ENCODE measurements at regions not wholly inside any gene's neighbourhood (a gene's known extent, or its start where the extent isn't known, plus 50 kb on each side); places are given as distances from the start of the nearest gene placed in this dataset.

GRCh38 chr9:131809941-131810344, 70.1 kb upstream of the RAPGEF1 start:
- Mint-ChIP-seq H3K9me3 (no peaks in the 10 kb centered on the region), H3K27ac (no peak overlapping the region), H3K27me3 (ENCODE audit: insufficient read depth) (peaks cover 52% of the 10 kb centered on the region), H3K4me3 (no peak overlapping the region), H3K36me3 (ENCODE audit: low read depth) (no peaks in the 10 kb centered on the region), H3K4me1 (ENCODE audit: low read depth) (peaks cover 6% of the 10 kb centered on the region)
- TF ChIP-seq CTCF (IDR thresholded peaks at IDR 0.05): no peak
- peak; percentile 18 for DNase-seq

GRCh38 chr9:131808291-131808690, 68.4 kb upstream of the RAPGEF1 start:
- Mint-ChIP-seq H3K4me1 (ENCODE audit: low read depth) (peaks cover 5% of the 10 kb centered on the region), H3K27me3 (ENCODE audit: insufficient read depth) (peaks cover 60% of the 10 kb centered on the region), H3K4me3 (no peak overlapping the region), H3K9me3 (no peaks in the 10 kb centered on the region), H3K27ac (no peak overlapping the region), H3K36me3 (ENCODE audit: low read depth) (no peaks in the 10 kb centered on the region)
- no peak for DNase-seq
- TF ChIP-seq CTCF (IDR thresholded peaks at IDR 0.05): no peak

- no peak for TF ChIP-seq CTCF (IDR thresholded peaks at IDR 0.05)
- Mint-ChIP-seq H3K36me3 (ENCODE audit: low read depth) (no peaks in the 10 kb centered on the region), H3K27ac (no peak overlapping the region), H3K9me3 (no peaks in the 10 kb centered on the region), H3K27me3 (ENCODE audit: insufficient read depth) (peaks cover 61% of the 10 kb centered on the region), H3K4me3 (no peak overlapping the region), H3K4me1 (ENCODE audit: low read depth) (no peaks in the 10 kb centered on the region)
- DNase-seq: no peak
These were observed 67.5 kb upstream of the RAPGEF1 start for GRCh38 chr9:131807144-131807983.

- no peaks in the 10 kb centered on the region for H3K36me3 Mint-ChIP-seq (ENCODE audit: low read depth)
- H3K4me1 Mint-ChIP-seq (ENCODE audit: low read depth): no peaks in the 10 kb centered on the region
- TF ChIP-seq CTCF (IDR thresholded peaks at IDR 0.05): no peak
- no peaks in the 10 kb centered on the region for H3K9me3 Mint-ChIP-seq
- no peak overlapping the region for H3K27ac Mint-ChIP-seq
- peaks cover 56% of the 10 kb centered on the region for H3K27me3 Mint-ChIP-seq (ENCODE audit: insufficient read depth)
- no peak overlapping the region for H3K4me3 Mint-ChIP-seq
- DNase-seq: no peak
These were observed 65.9 kb upstream of the RAPGEF1 start for GRCh38 chr9:131805803-131806202.

GRCh38 chr9:131804826-131805225, 65.0 kb upstream of the RAPGEF1 start:
- no peak overlapping the region for H3K4me3 Mint-ChIP-seq
- H3K27ac Mint-ChIP-seq: no peak overlapping the region
- DNase-seq: no peak
- no peaks in the 10 kb centered on the region for H3K9me3 Mint-ChIP-seq
- no peaks in the 10 kb centered on the region for H3K36me3 Mint-ChIP-seq (ENCODE audit: low read depth)
- H3K4me1 Mint-ChIP-seq (ENCODE audit: low read depth): no peaks in the 10 kb centered on the region
- no peak for TF ChIP-seq CTCF (IDR thresholded peaks at IDR 0.05)
- peaks cover 51% of the 10 kb centered on the region for H3K27me3 Mint-ChIP-seq (ENCODE audit: insufficient read depth)

Measured in HFFc6 (cell line).